Astrocyte (in vitro differentiated cells and primary cell): ENCODE measurements at regions not wholly inside any gene's neighbourhood (a gene's known extent, or its start where the extent isn't known, plus 50 kb on each side); places are given as distances from the start of the nearest gene placed in this dataset.

ENCODE experiments used
- DNase-seq: peaks from one replicate; pipeline ENCODE4 v3.0.0-alpha.2; 2010; ENCODE audit warnings: low read depth
- FAIRE-seq: peaks from 2 replicates; lab custom pipeline; 2011; peaks lifted over from hg19 to GRCh38; lab: Jason Lieb, UNC
- H2AFZ ChIP-seq: 2 replicates; pipeline ENCODE4 v1.6.0; 2012; ENCODE audit warnings: low read depth, low read length, inconsistent platforms
- H3K27ac ChIP-seq: 2 replicates; pipeline ENCODE4 v1.5.1; 2011; ENCODE audit warnings: low read depth, low read length, inconsistent platforms
- H3K27me3 ChIP-seq: 2 replicates; pipeline ENCODE4 v1.6.0; 2011; ENCODE audit warnings: low read length, inconsistent platforms; ENCODE audit not compliant: insufficient read depth
- H3K36me3 ChIP-seq: 2 replicates; pipeline ENCODE4 v1.5.1; 2011; ENCODE audit warnings: low read length, inconsistent platforms; ENCODE audit not compliant: insufficient read depth
- H3K4me1 ChIP-seq: 2 replicates; pipeline ENCODE4 v1.5.1; 2011; ENCODE audit warnings: low read length, inconsistent platforms; ENCODE audit not compliant: insufficient read depth
- H3K4me2 ChIP-seq: 2 replicates; pipeline ENCODE4 v1.6.0; 2012; ENCODE audit warnings: low read length, inconsistent platforms
- H3K4me3 ChIP-seq: 2 replicates; pipeline ENCODE4 v1.5.1; 2011; ENCODE audit warnings: low read depth, mild to moderate bottlenecking, low read length, inconsistent platforms; ENCODE audit not compliant: insufficient read depth
- H3K79me2 ChIP-seq: 2 replicates; pipeline ENCODE4 v1.6.0; 2012; ENCODE audit warnings: mild to moderate bottlenecking, low read length, inconsistent platforms; ENCODE audit not compliant: insufficient read depth
- H3K9ac ChIP-seq: 2 replicates; pipeline ENCODE4 v1.6.0; 2012; ENCODE audit warnings: mild to moderate bottlenecking, low read length, inconsistent platforms
- H3K9me3 ChIP-seq: 2 replicates; pipeline ENCODE4 v1.5.1; 2012; ENCODE audit warnings: low read depth, mild to moderate bottlenecking, low read length, inconsistent platforms; ENCODE audit not compliant: insufficient read depth
- H4K20me1 ChIP-seq: 2 replicates; pipeline ENCODE4 v1.6.0; 2012; ENCODE audit warnings: low read length, inconsistent platforms; ENCODE audit not compliant: insufficient read depth
- H3K27ac Mint-ChIP-seq: one replicate; pipeline ENCODE4 v1.8.0; 2021; ENCODE audit warnings: mild to moderate bottlenecking, mixed read lengths; ENCODE audit not compliant: unreplicated experiment
- H3K27me3 Mint-ChIP-seq: one replicate; pipeline ENCODE4 v1.8.0; 2021; ENCODE audit warnings: low read depth, mixed read lengths; ENCODE audit not compliant: unreplicated experiment
- H3K36me3 Mint-ChIP-seq: one replicate; pipeline ENCODE4 v1.8.0; 2021; ENCODE audit warnings: low read depth, mixed read lengths; ENCODE audit not compliant: unreplicated experiment
- H3K4me1 Mint-ChIP-seq: one replicate; pipeline ENCODE4 v1.8.0; 2021; ENCODE audit warnings: low read depth, mixed read lengths; ENCODE audit not compliant: unreplicated experiment
- H3K4me3 Mint-ChIP-seq: one replicate; pipeline ENCODE4 v1.8.0; 2021; ENCODE audit warnings: mild to moderate bottlenecking, moderate library complexity, mixed read lengths; ENCODE audit not compliant: unreplicated experiment
- H3K9me3 Mint-ChIP-seq: one replicate; pipeline ENCODE4 v1.8.0; 2021; ENCODE audit warnings: mild to moderate bottlenecking, mixed read lengths; ENCODE audit not compliant: unreplicated experiment
- EZH2 ChIP-seq: IDR thresholded peaks from 2 replicates; pipeline ENCODE4 v1.6.1; 2012; ENCODE audit warnings: mild to moderate bottlenecking, low read length, inconsistent platforms; ENCODE audit not compliant: insufficient read depth
- TF ChIP-seq, protein P1 (sequence below): IDR thresholded peaks from 2 replicates; pipeline ENCODE4 v1.5.1; 2011; ENCODE audit warnings: low read depth, mild to moderate bottlenecking, inconsistent platforms, low read length, moderate library complexity; ENCODE audit not compliant: insufficient read depth

DNA sequence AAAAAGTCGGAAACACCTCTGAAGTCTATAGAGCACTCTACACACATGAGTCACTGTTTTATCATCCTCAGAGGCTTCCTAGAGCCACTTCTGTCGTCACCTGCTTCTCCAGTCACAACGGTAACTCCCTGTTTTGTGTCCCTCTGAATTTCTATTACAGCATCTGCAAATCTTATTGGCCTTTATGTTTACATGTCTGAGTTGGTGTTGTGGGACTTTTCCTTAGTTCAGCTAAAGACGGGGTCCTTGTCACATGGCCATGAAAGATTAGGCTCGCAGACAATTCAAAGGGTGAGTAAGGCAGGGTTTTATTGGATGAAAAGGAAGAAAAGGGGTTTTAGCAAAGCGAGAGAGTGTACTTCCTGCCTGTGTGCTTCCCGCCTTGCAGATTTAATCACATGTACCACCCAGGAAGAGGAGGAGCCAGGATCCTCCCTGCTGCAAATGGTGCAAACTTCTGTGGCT, 185.6 kb downstream of the LPIN1 start:
- Histone ChIP-seq H3K4me1 (no peaks in the 10 kb centered on the region), H3K36me3 (no peaks in the 10 kb centered on the region), H4K20me1 (no peaks in the 10 kb centered on the region), H3K9ac (no peak overlapping the region), H3K9me3 (no peaks in the 10 kb centered on the region), H2AFZ (no peak overlapping the region), H3K27ac (no peak overlapping the region), H3K79me2 (no peaks in the 10 kb centered on the region), H3K4me2 (no peak overlapping the region), H3K27me3 (no peaks in the 10 kb centered on the region), H3K4me3 (no peak overlapping the region)
- H3K4me1 Mint-ChIP-seq = no peaks in the 10 kb centered on the region
- peaks cover 3% of the 10 kb centered on the region for H3K9me3 Mint-ChIP-seq
- H3K27me3 Mint-ChIP-seq = peaks cover 18% of the 10 kb centered on the region
- TF ChIP-seq, protein P1, sequence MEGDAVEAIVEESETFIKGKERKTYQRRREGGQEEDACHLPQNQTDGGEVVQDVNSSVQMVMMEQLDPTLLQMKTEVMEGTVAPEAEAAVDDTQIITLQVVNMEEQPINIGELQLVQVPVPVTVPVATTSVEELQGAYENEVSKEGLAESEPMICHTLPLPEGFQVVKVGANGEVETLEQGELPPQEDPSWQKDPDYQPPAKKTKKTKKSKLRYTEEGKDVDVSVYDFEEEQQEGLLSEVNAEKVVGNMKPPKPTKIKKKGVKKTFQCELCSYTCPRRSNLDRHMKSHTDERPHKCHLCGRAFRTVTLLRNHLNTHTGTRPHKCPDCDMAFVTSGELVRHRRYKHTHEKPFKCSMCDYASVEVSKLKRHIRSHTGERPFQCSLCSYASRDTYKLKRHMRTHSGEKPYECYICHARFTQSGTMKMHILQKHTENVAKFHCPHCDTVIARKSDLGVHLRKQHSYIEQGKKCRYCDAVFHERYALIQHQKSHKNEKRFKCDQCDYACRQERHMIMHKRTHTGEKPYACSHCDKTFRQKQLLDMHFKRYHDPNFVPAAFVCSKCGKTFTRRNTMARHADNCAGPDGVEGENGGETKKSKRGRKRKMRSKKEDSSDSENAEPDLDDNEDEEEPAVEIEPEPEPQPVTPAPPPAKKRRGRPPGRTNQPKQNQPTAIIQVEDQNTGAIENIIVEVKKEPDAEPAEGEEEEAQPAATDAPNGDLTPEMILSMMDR = no peak
- TF ChIP-seq EZH2 = no peak
- H3K36me3 Mint-ChIP-seq = no peaks in the 10 kb centered on the region
- no peak for DNase-seq
- no peak overlapping the region for H3K27ac Mint-ChIP-seq
- no peak for FAIRE-seq
- no peak overlapping the region for H3K4me3 Mint-ChIP-seq

- Mint-ChIP-seq H3K4me3 (no peak overlapping the region), H3K4me1 (no peaks in the 10 kb centered on the region), H3K27me3 (peaks cover 15% of the 10 kb centered on the region), H3K27ac (no peak overlapping the region), H3K9me3 (peaks cover 6% of the 10 kb centered on the region), H3K36me3 (no peaks in the 10 kb centered on the region)
- Histone ChIP-seq H3K4me2 (no peak overlapping the region), H3K4me3 (no peak overlapping the region), H3K36me3 (no peaks in the 10 kb centered on the region), H4K20me1 (no peaks in the 10 kb centered on the region), H3K9me3 (no peaks in the 10 kb centered on the region), H3K4me1 (no peaks in the 10 kb centered on the region), H2AFZ (no peak overlapping the region), H3K27me3 (no peaks in the 10 kb centered on the region), H3K27ac (no peak overlapping the region), H3K9ac (no peak overlapping the region), H3K79me2 (no peaks in the 10 kb centered on the region)
- DNase-seq (no peak), FAIRE-seq (no peak)
- TF ChIP-seq, protein P1 = no peak
- no peak for TF ChIP-seq EZH2
Observed at GRCh38 chr2:11932962-11933361, 186.5 kb downstream of the LPIN1 start.

DNA sequence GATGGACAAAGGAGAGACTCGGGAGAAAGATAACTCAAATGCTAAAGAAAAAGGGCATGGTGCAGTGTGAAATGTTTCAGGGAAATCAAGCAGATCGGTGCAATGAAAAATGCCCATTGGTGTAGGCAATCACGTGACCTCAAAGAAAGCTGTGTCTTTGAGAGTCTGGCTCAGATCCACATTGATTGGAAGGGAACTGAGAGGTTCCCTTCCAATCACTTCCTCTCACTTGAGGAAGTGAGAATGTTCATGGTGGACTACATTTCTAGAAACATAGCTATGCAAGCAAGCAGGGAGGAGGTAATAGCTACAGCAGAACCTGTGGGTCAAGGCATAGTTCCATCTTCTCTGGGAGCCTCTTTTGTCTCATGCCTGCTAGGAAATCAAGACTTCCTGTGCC, 187.4 kb downstream of the LPIN1 start:
- H3K36me3 Mint-ChIP-seq = no peaks in the 10 kb centered on the region
- H3K4me1 Mint-ChIP-seq = no peaks in the 10 kb centered on the region
- FAIRE-seq (no peak), DNase-seq (no peak)
- Histone ChIP-seq H3K36me3 (no peaks in the 10 kb centered on the region), H3K4me1 (no peaks in the 10 kb centered on the region), H3K4me3 (no peak overlapping the region), H3K9ac (no peak overlapping the region), H3K27me3 (no peaks in the 10 kb centered on the region), H3K79me2 (no peaks in the 10 kb centered on the region), H3K9me3 (no peaks in the 10 kb centered on the region), H3K4me2 (no peak overlapping the region), H4K20me1 (no peaks in the 10 kb centered on the region), H3K27ac (no peak overlapping the region), H2AFZ (no peak overlapping the region)
- TF ChIP-seq, protein P1 = no peak
- no peak for TF ChIP-seq EZH2
- H3K27me3 Mint-ChIP-seq = peaks cover 14% of the 10 kb centered on the region
- H3K9me3 Mint-ChIP-seq = peaks cover 6% of the 10 kb centered on the region
- H3K27ac Mint-ChIP-seq = no peak overlapping the region
- no peak overlapping the region for H3K4me3 Mint-ChIP-seq
